C4-2B (cell line): ENCODE measurements at regions not wholly inside any gene's neighbourhood (a gene's known extent, or its start where the extent isn't known, plus 50 kb on each side); places are given as distances from the start of the nearest gene placed in this dataset.
"Not testable (repeated sequence)": the region's sequence is repeated elsewhere in the genome, so short reads cannot be mapped to it uniquely, and the experiment has no call there.

Experiments
- H3K27ac ChIP-seq: fragments of 450-650 bp; 2 replicates; pipeline ENCODE4 v1.5.1; 2017
- ZFX ChIP-seq: fragments of 450-650 bp; IDR thresholded peaks from 2 replicates; pipeline ENCODE4 v1.6.1; 2017
- TF ChIP-seq, protein P1 (sequence below): fragments of 450-650 bp; conservative IDR thresholded peaks from 2 replicates; pipeline ENCODE4 v1.5.1; 2017; ENCODE audit warnings: mild to moderate bottlenecking

DNA sequence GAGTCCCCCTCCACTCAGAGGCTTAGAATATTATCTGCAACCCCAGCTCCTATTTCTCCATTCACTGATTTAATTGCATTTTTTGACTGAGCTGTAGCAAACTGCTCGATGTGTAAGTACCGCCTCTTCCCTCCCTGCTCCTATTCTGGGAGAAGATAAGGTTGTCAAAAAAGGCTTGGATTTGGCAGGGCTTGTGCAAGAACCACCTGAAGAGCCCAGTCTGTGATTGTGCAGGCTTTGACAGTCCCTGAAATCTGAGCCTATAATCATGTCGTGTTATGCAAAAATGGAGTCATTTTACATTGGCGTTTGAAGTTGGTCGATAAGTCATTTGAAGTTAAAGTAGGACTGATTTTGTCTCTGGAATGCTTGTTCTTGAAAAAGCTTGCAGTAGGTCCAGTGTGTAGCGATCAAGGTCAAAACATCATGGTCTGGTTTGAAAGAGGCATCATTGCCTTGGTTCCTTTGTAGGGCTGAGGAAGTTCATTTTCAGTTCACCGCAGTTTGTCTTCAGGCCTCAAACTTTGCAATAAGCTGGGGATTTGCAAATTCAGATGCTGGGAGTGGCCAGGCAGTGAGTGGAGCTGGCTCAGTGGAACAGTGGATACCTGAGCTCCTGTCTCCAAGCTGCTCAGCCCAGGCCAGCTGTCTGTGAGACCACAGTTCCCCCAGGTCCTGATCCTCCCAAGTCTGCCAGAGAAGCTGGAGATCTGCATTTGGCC lies 68.8 kb downstream of the KATNIP start:
- H3K27ac ChIP-seq = no peak overlapping the region
- TF ChIP-seq, protein P1, sequence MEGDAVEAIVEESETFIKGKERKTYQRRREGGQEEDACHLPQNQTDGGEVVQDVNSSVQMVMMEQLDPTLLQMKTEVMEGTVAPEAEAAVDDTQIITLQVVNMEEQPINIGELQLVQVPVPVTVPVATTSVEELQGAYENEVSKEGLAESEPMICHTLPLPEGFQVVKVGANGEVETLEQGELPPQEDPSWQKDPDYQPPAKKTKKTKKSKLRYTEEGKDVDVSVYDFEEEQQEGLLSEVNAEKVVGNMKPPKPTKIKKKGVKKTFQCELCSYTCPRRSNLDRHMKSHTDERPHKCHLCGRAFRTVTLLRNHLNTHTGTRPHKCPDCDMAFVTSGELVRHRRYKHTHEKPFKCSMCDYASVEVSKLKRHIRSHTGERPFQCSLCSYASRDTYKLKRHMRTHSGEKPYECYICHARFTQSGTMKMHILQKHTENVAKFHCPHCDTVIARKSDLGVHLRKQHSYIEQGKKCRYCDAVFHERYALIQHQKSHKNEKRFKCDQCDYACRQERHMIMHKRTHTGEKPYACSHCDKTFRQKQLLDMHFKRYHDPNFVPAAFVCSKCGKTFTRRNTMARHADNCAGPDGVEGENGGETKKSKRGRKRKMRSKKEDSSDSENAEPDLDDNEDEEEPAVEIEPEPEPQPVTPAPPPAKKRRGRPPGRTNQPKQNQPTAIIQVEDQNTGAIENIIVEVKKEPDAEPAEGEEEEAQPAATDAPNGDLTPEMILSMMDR = no peak
- TF ChIP-seq ZFX = no peak

DNA sequence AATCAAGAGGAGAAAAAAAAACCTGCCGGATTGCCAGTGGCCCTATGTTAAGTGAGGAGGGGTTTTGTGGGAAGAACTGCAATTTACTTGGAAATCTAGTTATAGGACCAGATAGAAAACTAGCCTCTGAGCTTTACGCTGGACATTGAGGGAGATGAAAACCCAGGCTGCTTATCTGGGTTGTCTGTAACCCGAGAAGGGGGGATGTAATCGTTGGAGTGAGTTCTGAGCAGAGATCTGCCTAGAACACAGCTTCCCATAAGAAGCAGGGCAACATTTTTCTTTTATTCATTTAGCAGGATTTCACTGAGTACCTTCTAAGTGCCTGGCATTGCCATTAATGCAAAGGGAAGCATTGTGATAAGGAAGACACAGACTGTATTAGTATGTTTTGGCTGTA lies 70.6 kb downstream of the KATNIP start:
- no peak overlapping the region for H3K27ac ChIP-seq
- TF ChIP-seq, protein P1 = no peak
- no peak for TF ChIP-seq ZFX

DNA sequence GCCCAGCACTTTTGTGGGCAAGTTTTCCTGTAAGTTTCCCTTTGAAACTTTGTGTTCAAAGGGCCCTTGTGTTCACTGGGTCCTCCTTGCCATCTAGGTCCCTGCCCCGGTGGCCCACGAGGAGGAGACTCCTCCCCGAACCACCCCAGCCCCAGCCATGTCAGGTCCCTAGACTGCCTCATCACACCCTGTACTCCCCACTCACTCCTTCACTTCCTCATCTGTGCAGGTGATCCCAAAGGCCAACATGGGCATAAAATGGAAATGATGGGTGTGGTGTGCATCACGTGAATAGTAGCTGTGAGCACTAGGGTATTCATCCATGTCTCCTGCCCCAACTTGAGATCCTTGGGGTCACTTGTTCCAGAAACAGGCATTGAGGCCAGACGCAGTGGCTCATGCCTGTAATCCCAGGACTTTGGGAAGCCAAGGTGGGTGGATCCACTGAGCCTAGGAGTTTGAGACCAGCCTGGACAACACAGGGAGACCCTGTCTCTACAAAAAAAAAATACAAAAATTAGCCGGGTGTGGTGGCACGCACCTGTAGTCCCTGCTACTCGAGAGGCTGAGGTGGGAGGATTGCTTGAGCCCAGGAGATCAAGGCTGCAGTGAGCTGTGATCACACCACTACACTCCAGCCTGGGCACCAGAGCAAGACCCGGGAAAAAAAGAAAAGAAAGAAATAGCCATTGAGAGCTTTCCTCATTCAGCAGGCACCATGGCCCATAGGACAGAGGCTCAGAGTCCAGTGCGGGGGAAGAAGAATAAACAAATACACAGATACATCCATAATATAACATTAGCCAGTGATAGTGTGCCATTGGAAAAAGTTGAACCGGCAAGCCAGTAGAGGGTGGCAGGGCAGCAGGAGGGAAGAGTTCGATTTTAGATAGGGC lies 74.5 kb downstream of the KATNIP start:
- H3K27ac ChIP-seq = peak overlapping the region; percentile 39
- TF ChIP-seq, protein P1 = no peak
- TF ChIP-seq ZFX = no peak

DNA sequence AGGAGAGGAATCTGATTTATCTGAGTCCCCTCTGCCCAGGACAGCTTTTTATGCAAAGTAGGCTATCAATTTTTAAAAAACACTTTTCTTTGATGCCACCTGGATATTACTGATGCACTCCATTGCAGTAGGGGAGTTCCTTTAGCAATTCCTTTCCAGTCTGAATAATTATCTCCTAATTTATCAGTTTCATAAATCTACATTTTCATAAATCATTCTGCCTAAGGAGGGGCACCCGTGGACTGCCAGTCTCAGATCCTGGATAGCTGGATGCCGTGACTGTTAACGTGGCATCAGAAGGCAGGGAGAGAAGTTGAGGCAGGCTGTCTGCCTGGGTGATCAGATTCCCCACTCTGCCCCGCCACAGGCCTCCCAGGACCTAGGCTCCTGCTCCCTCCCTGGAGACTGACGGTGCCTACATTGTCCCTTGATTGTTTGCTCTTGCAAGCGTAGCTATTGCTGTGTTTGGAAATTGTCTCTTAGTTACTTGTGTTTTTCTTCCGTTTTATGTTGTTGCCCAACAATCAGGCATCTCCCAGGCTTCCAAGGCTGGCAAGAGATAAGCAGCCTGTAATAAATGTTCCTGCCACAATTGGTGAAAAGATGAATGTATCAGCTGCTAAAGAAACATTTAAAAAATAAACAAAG lies 75.2 kb downstream of the KATNIP start:
- TF ChIP-seq ZFX = no peak

DNA sequence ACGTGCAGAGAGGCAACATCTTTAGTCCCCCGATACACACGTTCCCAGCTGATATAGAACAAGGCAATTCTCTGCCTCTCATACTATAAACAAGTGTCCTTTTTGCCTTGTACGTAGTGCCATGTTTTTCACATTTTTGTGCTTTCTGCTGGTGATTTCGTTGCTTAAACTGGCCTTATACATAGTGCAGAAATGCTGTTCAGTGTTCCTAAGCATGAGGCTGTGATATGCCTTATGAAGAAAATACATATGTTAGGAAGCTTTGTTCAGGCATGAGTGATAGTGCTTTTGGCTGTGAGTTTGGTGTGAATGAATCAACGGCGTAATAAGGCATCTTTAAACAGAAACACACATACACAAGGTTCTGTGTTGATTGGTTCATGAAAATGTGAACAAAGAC lies 77.2 kb downstream of the KATNIP start:
- H3K27ac ChIP-seq = no peak overlapping the region
- TF ChIP-seq, protein P1 = no peak
- TF ChIP-seq ZFX = no peak

More for the DNA sequence above, 75.2 kb downstream of the KATNIP start:
- peak overlapping the region; percentile 39 for H3K27ac ChIP-seq

DNA sequence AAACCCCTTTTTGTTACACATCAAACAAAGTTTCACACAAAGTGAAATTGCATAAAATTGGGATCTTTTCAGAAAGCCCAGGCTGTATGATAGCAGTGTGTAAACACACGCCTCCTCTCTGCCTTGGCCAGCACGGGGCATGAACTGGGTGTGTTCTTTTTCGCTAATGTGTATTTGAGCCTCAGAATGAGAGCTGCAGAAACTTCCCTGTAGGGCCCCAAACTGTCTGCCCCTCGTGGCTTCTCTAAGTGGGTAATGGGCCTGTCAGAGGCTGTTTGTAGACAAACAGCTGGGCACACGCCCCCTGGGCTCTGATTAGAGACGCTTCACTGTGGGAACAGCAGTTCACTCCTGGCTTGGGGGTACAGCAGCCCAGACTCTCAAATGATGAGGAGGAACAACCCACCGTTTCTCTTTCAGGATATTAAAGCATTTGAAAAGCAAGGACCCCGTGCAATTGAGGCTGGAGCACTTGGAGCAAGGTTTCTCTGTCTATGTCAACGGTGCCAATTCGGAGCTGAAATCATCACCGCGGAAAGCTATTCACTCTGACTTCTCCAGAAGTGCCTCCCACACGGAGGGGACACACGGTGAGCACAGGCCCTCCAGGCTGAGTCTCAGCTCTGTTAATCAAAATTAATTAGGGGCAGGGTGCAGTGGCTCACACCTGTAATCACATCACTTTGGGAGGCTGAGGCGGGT lies 78.4 kb downstream of the KATNIP start:
- TF ChIP-seq, protein P1 = no peak
- TF ChIP-seq ZFX = no peak
- no peak overlapping the region for H3K27ac ChIP-seq

DNA sequence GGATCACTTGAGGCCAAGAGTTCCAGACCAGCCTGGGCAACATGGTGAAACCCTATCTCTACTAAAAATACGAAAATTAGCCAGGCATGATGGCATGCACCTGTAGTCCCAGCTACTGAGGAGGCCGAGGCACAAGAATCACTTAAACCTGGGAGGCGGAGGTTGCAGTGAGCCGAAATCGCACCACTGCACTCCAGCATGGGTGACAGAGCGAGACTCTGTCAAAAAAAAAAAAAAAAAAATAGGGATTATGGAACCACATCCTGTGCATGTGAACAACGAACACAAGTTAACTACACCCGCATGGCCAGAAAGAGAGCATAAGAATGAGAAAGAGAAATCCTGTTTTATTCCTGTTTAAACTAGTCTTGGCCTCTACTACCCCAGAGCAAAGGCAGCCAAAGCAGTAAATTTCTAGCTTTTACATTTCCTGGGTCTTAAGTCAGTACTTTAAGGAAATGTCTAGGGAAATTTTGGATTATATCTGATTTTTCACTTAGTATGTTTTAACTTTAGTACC lies 79.1 kb downstream of the KATNIP start:
- H3K27ac ChIP-seq = not testable (repeated sequence)

DNA sequence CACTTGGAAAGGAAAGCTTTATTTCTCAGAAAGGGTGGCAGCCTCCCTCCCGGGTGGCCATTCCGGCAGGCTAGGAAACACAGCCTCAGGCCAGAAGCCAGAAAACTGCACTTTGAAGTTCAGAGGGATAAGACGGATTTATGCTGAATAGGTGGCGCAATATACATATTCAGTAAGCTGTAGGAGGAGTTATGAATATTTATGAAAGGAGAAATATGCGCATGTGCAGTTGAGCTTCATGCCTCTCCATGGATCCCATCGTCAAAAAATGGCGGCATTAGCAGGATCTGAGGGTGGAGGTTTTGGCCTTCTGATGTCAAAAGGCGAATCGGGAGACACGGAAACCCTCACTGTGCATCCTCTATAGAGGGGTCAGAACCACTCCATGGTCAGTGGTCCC lies 82.3 kb downstream of the KATNIP start:
- no peak overlapping the region for H3K27ac ChIP-seq
- TF ChIP-seq, protein P1 = no peak
- TF ChIP-seq ZFX = no peak
